ENCODE measurements at regions not wholly inside any gene's neighbourhood (a gene's known extent, or its start where the extent isn't known, plus 50 kb on each side); places are given as distances from the start of the nearest gene placed in this dataset.

DNA sequence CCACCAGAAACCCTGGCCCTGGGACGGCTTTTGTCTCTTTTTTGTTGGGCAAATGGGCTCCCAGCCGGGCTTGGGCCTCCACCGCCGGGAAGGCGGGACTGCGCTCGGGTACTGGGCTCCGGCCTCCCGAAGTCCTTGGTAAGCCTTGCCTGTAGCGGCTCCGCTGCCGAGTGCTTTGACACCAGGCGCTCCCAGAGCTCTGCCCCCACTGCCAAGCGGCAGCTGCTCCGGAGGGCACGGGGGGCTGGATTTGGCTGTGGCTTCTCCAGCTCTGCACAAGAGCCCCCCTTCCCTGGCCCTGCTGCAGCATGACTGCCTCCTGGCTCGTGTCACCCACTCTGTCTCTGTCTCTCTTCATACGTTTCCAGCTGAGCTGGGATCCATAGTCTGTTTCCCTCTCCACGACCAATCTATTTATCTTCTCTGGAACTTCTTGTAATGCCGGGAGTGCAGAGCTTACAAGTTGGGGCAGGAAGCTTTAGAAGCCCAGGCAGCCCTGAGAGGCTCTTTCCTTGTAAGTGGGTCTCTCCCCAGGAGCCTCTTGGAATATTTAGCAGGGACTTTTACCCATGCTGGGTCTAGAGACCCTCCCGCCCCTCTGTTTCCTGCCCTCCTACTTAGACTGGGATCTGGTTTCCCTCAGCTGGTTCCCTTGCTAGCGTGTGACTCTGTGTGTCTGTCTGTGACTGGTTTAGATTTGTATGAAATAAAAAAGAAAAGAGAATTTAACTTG is 246.9 kb upstream of the GSE1 start:
- TF ChIP-seq CTCF (IDR thresholded peaks at IDR 0.05) (no peak), POLR2AphosphoS5 (IDR thresholded peaks at IDR 0.05) (no peak), POLR2A (IDR thresholded peaks at IDR 0.05) (no peak), EP300 (IDR thresholded peaks at IDR 0.05; ENCODE audit: low read depth) (no peak)
